ENCODE measurements at regions not wholly inside any gene's neighbourhood (a gene's known extent, or its start where the extent isn't known, plus 50 kb on each side); places are given as distances from the start of the nearest gene placed in this dataset.

DNA sequence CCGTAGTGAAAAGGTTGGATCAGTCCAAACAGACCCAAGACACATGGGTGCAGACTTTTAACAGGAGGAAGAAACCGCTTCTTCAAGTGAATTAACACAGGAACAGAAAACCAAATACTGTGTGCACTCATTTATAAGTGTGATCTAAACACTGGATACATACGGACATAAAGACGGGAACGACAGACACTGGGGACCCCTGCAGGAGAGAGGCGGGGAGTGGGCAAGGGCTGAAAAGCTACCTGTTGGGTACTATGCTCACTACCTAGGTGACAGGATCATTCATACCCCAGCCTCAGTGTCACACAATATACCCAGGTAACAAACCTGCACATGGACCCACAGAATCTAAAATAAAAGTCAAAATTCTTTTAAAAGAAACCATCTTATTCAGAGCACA lies 326.0 kb upstream of the NOCT start:
- Mint-ChIP-seq H3K4me3 (no peak overlapping the region), H3K27ac (ENCODE audit: unreplicated experiment) (no peak overlapping the region), H3K36me3 (ENCODE audit: low read depth) (no peaks in the 10 kb centered on the region), H3K9me3 (no peaks in the 10 kb centered on the region), H3K27me3 (ENCODE audit: low read depth) (no peaks in the 10 kb centered on the region), H3K4me1 (no peaks in the 10 kb centered on the region)
- DNase-seq (ENCODE audit: low read depth, low spot score), result no peak
- TF ChIP-seq, protein P1, sequence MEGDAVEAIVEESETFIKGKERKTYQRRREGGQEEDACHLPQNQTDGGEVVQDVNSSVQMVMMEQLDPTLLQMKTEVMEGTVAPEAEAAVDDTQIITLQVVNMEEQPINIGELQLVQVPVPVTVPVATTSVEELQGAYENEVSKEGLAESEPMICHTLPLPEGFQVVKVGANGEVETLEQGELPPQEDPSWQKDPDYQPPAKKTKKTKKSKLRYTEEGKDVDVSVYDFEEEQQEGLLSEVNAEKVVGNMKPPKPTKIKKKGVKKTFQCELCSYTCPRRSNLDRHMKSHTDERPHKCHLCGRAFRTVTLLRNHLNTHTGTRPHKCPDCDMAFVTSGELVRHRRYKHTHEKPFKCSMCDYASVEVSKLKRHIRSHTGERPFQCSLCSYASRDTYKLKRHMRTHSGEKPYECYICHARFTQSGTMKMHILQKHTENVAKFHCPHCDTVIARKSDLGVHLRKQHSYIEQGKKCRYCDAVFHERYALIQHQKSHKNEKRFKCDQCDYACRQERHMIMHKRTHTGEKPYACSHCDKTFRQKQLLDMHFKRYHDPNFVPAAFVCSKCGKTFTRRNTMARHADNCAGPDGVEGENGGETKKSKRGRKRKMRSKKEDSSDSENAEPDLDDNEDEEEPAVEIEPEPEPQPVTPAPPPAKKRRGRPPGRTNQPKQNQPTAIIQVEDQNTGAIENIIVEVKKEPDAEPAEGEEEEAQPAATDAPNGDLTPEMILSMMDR (conservative IDR thresholded peaks at IDR 0.05), result no peak

DNA sequence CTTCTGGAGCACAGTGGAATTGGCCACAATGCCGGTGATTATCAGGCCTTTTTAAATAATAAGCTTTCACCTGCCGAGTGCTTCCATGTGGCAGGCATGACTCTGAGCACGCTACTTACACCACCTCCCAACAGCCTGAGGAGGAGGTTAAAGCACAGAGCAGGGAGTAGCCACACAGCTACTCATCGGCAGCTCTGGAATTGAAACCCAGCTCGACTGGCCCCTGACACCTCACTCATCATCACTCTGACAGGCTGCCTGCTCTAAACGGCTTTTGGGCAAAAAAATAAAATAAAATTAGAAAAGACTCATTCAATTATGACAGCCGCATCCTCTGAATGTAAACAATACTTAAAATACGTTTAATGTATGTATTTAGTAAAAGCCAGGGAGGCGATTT lies 326.4 kb upstream of the NOCT start:
- H3K9me3 Mint-ChIP-seq, result no peaks in the 10 kb centered on the region
- TF ChIP-seq, protein P1 (conservative IDR thresholded peaks at IDR 0.05), result no peak
- H3K36me3 Mint-ChIP-seq (ENCODE audit: low read depth), result no peaks in the 10 kb centered on the region
- H3K4me3 Mint-ChIP-seq, result no peak overlapping the region
- no peaks in the 10 kb centered on the region for H3K4me1 Mint-ChIP-seq
- no peak overlapping the region for H3K27ac Mint-ChIP-seq (ENCODE audit: unreplicated experiment)
- no peaks in the 10 kb centered on the region for H3K27me3 Mint-ChIP-seq (ENCODE audit: low read depth)
- no peak for DNase-seq (ENCODE audit: low read depth, low spot score)

DNA sequence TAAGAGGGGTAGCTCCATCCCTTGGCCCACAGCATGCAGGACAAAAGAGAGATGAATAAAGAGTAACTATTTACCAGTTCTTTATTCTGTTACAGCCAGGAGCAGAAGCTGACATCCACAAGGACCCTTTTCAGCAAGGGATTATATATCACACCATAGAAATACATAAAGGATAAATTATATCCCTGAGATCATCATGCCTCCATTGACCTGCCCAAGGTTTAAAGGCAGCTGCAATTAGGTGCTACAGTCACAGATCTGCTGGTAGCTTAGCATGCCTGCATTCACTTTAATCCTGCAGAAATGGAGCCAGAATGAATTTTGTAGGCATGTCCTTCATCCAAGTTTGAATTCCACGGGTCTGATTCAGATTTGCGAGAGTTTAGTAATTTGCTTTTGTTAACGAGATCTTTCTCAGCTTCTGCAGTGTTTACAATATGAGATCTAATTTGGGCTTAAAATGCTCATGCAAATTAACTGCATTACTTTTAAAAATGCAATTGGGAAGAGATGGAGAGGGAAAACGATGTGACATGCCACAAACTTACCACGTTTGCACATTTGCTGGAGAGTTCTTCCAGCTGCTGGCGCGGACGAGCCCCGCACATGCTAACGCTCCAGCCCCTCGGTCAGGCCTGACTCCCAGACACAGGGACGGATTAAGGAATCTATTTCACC lies 327.0 kb upstream of the NOCT start:
- H3K4me3 Mint-ChIP-seq, result no peak overlapping the region
- no peak for DNase-seq (ENCODE audit: low read depth, low spot score)
- no peak overlapping the region for H3K27ac Mint-ChIP-seq (ENCODE audit: unreplicated experiment)
- no peaks in the 10 kb centered on the region for H3K9me3 Mint-ChIP-seq
- H3K4me1 Mint-ChIP-seq, result no peaks in the 10 kb centered on the region
- TF ChIP-seq, protein P1 (conservative IDR thresholded peaks at IDR 0.05), result no peak
- no peaks in the 10 kb centered on the region for H3K36me3 Mint-ChIP-seq (ENCODE audit: low read depth)
- H3K27me3 Mint-ChIP-seq (ENCODE audit: low read depth), result no peaks in the 10 kb centered on the region

DNA sequence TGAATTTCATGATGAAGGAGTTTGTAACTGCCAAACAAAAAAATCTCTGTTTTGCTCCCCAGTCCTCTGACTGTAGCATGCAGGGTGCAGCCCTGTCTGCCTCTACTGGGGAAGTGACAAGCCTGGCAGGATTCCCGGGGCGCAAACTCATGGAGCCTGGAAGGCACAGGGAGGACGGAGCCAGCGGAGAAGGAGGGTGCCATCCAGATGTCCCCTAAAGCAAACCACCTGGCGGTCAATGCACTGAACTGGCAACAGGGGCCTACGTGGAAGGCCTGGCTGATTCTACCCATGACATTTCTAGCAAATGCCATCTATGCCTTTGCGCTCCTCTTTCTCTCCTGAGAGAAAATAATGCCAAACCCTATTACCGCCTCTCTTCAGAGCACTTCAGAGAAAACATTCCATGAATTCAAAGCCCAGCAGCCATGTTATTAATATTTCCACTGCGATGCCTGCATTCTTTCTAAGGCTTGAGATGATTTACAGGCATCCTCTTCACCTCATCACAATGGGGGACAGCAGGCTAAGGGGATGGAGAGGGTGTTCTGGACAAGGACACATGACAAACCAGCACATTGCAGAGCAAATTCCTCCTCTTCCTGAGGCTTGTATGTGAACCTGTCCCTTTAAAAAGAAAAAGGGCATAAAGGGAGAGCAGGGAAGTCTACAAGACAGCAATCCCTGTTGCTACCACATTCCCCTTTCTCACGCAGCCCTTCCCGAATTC lies 329.3 kb upstream of the NOCT start:
- TF ChIP-seq, protein P1 (conservative IDR thresholded peaks at IDR 0.05), result no peak
- no peaks in the 10 kb centered on the region for H3K9me3 Mint-ChIP-seq
- H3K4me1 Mint-ChIP-seq, result peaks cover 6% of the 10 kb centered on the region
- H3K36me3 Mint-ChIP-seq (ENCODE audit: low read depth), result no peaks in the 10 kb centered on the region
- H3K4me3 Mint-ChIP-seq, result no peak overlapping the region
- no peak overlapping the region for H3K27ac Mint-ChIP-seq (ENCODE audit: unreplicated experiment)
- H3K27me3 Mint-ChIP-seq (ENCODE audit: low read depth), result peaks cover 4% of the 10 kb centered on the region
- DNase-seq (ENCODE audit: low read depth, low spot score), result no peak

DNA sequence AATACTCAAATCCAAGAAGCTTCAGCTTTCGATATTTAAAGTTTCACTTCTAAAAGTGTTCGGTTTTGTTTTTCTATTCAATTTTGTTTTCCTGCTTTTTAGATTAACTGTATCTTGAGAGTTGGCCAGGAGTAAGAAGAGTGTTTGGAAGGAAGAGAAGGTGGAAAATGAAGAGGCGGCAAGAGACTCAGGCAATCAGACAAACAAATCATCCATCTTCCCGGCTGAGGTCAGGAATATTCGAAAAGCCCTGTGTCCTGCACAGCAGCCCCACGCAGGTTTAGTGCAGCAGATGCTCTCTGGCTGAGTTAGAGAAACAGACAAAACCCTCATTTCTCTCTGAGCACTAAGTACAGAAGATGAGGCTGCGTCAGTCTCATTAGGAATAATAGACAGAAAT lies 330.3 kb upstream of the NOCT start:
- peaks cover 4% of the 10 kb centered on the region for H3K27me3 Mint-ChIP-seq (ENCODE audit: low read depth)
- no peak overlapping the region for H3K4me3 Mint-ChIP-seq
- no peaks in the 10 kb centered on the region for H3K36me3 Mint-ChIP-seq (ENCODE audit: low read depth)
- TF ChIP-seq, protein P1 (conservative IDR thresholded peaks at IDR 0.05), result no peak
- peaks cover 9% of the 10 kb centered on the region for H3K4me1 Mint-ChIP-seq
- DNase-seq (ENCODE audit: low read depth, low spot score), result no peak
- peak overlapping the region; percentile 66 for H3K27ac Mint-ChIP-seq (ENCODE audit: unreplicated experiment)
- H3K9me3 Mint-ChIP-seq, result no peaks in the 10 kb centered on the region

Measured in neural crest cell (in vitro differentiated cells).